Mammary epithelial cell (primary cell): ENCODE measurements at regions not wholly inside any gene's neighbourhood (a gene's known extent, or its start where the extent isn't known, plus 50 kb on each side); places are given as distances from the start of the nearest gene placed in this dataset.

ENCODE experiments used
- EZH2 ChIP-seq: IDR thresholded peaks from 2 replicates; pipeline ENCODE4 v1.6.1; 2012; ENCODE audit warnings: low read length, inconsistent platforms, borderline replicate concordance
- TF ChIP-seq, protein P1 (sequence below), 2 donors: IDR thresholded peaks in 1 of 2; conservative IDR thresholded peaks in 1 of 2; 2 replicates each; pipeline ENCODE4 v1.5.1; 2011 to 2012; ENCODE audit warnings: inconsistent platforms in 2 of 2, low read length in 2 of 2, mild to moderate bottlenecking in 2 of 2, control low read depth in 1 of 2, low read depth in 1 of 2; ENCODE audit not compliant: insufficient read depth in 1 of 2; ENCODE audit errors: extremely low read depth in 1 of 2

DNA sequence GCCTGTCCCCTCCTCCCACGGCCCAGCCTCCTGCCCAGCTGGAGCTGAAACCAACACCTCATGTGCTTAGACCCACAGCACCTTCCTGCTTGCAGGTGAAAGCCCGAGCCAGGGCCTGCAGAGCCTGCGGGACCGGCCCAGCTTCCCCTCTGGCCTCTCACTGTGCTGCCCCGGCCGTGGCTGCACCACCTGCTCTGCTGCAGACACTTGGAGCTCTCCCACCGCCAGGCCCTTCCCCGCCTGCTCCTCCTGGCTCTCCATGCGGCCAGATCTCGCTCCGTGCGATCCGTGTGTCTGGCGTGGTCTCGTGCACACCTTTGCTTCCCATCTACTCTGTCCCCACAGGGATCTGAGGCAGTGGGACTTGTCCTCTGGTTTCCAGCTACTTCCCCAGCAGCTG lies 72.2 kb upstream of the FBRSL1 start:
- TF ChIP-seq, protein P1, sequence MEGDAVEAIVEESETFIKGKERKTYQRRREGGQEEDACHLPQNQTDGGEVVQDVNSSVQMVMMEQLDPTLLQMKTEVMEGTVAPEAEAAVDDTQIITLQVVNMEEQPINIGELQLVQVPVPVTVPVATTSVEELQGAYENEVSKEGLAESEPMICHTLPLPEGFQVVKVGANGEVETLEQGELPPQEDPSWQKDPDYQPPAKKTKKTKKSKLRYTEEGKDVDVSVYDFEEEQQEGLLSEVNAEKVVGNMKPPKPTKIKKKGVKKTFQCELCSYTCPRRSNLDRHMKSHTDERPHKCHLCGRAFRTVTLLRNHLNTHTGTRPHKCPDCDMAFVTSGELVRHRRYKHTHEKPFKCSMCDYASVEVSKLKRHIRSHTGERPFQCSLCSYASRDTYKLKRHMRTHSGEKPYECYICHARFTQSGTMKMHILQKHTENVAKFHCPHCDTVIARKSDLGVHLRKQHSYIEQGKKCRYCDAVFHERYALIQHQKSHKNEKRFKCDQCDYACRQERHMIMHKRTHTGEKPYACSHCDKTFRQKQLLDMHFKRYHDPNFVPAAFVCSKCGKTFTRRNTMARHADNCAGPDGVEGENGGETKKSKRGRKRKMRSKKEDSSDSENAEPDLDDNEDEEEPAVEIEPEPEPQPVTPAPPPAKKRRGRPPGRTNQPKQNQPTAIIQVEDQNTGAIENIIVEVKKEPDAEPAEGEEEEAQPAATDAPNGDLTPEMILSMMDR (conservative IDR thresholded peaks at IDR 0.05 in 1 of 2, IDR thresholded peaks at IDR 0.05 in 1 of 2; ENCODE audit: extremely low read depth in 1 of 2, insufficient read depth in 1 of 2, low read depth in 1 of 2, low read length in 2 of 2), result no peak
- TF ChIP-seq EZH2, result no peak
